HepG2 (cell line): ENCODE measurements at regions not wholly inside any gene's neighbourhood (a gene's known extent, or its start where the extent isn't known, plus 50 kb on each side); places are given as distances from the start of the nearest gene placed in this dataset.

Experiments used
- ATAC-seq: fragments of 200-7000 bp; cut with Tn5 transposase; 3 replicates; pipeline ENCODE4 v1.9.1; 2020; ENCODE audit warnings: mild to moderate bottlenecking, moderate library complexity
- BruUV-seq: library from RNA; stranded (reverse); fragments of 400-500 nt; replicated peaks from 2 replicates; lab custom pipeline; 2021; lab: Mats Ljungman, UMichigan
- CTCF ChIA-PET: fragments of 300-600 bp; formaldehyde crosslinking; extraction: SDS; loops from one replicate; lab custom pipeline; 2021; ENCODE audit warnings: low total read pairs, inconsistent platforms, low intra/inter-chr PET ratio; lab: Yijun Ruan, JAX
- POLR2A ChIA-PET: fragments of 350-600 bp; sonication (Branson Sonifier 250); formaldehyde crosslinking; loops from one replicate; lab custom pipeline; 2020; ENCODE audit warnings: antibody characterized with exemption, inconsistent platforms; lab: Yijun Ruan, JAX
- DNase-seq: peaks from one replicate; pipeline ENCODE4 v3.0.0-alpha.2; 2015; ENCODE audit warnings: low spot score
- FAIRE-seq: peaks from 3 replicates; lab custom pipeline; 2011; peaks lifted over from hg19 to GRCh38; lab: Jason Lieb, UNC
- H2AFZ ChIP-seq: one replicate; pipeline ENCODE4 v1.6.1; 2011; ENCODE audit warnings: low read length, inconsistent platforms
- H3K27ac ChIP-seq: fragments of 300-600 bp; 3 replicates; pipeline ENCODE4 v1.8.0; 2011; ENCODE audit warnings: mixed run types, mild to moderate bottlenecking, mixed read lengths, low read length, inconsistent platforms; ENCODE audit not compliant: insufficient read depth; ENCODE audit errors: extremely low read length
- H3K27me3 ChIP-seq, 2 experiments: fragments of 200-600 bp in 1 of 2; 2 replicates in 1 of 2; 3 replicates in 1 of 2; pipeline versions ENCODE4 v1.6.0 to v1.8.0; 2011; ENCODE audit warnings: low read length in 2 of 2, mild to moderate bottlenecking in 2 of 2, moderate library complexity in 2 of 2, inconsistent platforms in 1 of 2; ENCODE audit not compliant: insufficient read depth in 2 of 2, control insufficient read depth in 1 of 2
- H3K36me3 ChIP-seq, 2 experiments: fragments of 200-600 bp in 1 of 2; replicated peaks in 1 of 2; 2 replicates in 1 of 2; 3 replicates in 1 of 2; pipeline versions ENCODE4 v1.5.1 to v1.8.0; 2011; ENCODE audit warnings: low read length in 2 of 2, inconsistent platforms in 1 of 2; ENCODE audit not compliant: insufficient read depth in 2 of 2, control insufficient read depth in 1 of 2
- H3K4me1 ChIP-seq: 2 replicates; pipeline ENCODE4 v1.5.1; 2012; ENCODE audit warnings: low read length, inconsistent platforms; ENCODE audit not compliant: insufficient read depth
- H3K4me2 ChIP-seq: 2 replicates; pipeline ENCODE4 v1.6.0; 2011; ENCODE audit warnings: low read depth, low read length, inconsistent platforms
- H3K4me3 ChIP-seq, 3 experiments: fragments of 200-600 bp in 1 of 3; sonication (generic), shearing (Covaris generic) in 1 of 3; replicated peaks in 1 of 3; 2 replicates each; pipeline ENCODE4 v1.5.1; 2011 to 2016; ENCODE audit warnings: low read length in 3 of 3, inconsistent platforms in 2 of 3, low read depth in 2 of 3, mild to moderate bottlenecking in 2 of 3, control low read depth in 1 of 3, mixed read lengths in 1 of 3; ENCODE audit not compliant: insufficient read depth in 1 of 3
- H3K79me2 ChIP-seq: one replicate; pipeline ENCODE4 v1.6.1; 2011; ENCODE audit warnings: low read length, inconsistent platforms; ENCODE audit not compliant: insufficient read depth
- H3K9ac ChIP-seq: 2 replicates; pipeline ENCODE4 v1.6.0; 2011; ENCODE audit warnings: mild to moderate bottlenecking, low read depth, low read length, inconsistent platforms; ENCODE audit not compliant: insufficient read depth
- H3K9me3 ChIP-seq: 2 replicates; pipeline ENCODE4 v1.5.1; 2012; ENCODE audit warnings: mild to moderate bottlenecking, low read length
- H4K20me1 ChIP-seq: 2 replicates; pipeline ENCODE4 v1.6.0; 2011; ENCODE audit warnings: inconsistent platforms, mild to moderate bottlenecking, low read length, moderate library complexity; ENCODE audit not compliant: insufficient read depth
- CCAR2 ChIP-seq: fragments of 200-400 bp; formaldehyde crosslinking; optimal IDR thresholded peaks from 2 replicates; pipeline ENCODE3; 2018; ENCODE audit warnings: low read depth, mild to moderate bottlenecking, low read length, moderate library complexity
- GATAD1 ChIP-seq: IDR thresholded peaks from 2 replicates; pipeline ENCODE4 v1.6.1; 2016; ENCODE audit warnings: missing genetic modification reagents, missing compliant biosample characterization
- MBNL3 ChIP-seq: fragments of 250-450 bp; sonication (Bioruptor Pico); conservative IDR thresholded peaks from 2 replicates; pipeline ENCODE4 v1.8.0; 2022; ENCODE audit warnings: mild to moderate bottlenecking, inconsistent platforms
- PPARG ChIP-seq: conservative IDR thresholded peaks from 2 replicates; pipeline ENCODE4 v1.6.1; 2016; ENCODE audit warnings: missing biosample characterization, missing genetic modification reagents
- SETDB1 ChIP-seq: sonication (generic); formaldehyde crosslinking; IDR thresholded peaks from 2 replicates; pipeline ENCODE4 v1.5.1; 2020; ENCODE audit warnings: missing genetic modification reagents, mild to moderate bottlenecking, borderline replicate concordance
- ZBTB42 ChIP-seq: sonication (generic); formaldehyde crosslinking; IDR thresholded peaks from 2 replicates; pipeline ENCODE4 v1.5.0; 2020; ENCODE audit warnings: mild to moderate bottlenecking, missing genetic modification reagents
- ZFX ChIP-seq: sonication (generic); formaldehyde crosslinking; IDR thresholded peaks from 2 replicates; pipeline ENCODE4 v1.4.0; 2020; ENCODE audit warnings: mild to moderate bottlenecking, low read depth, missing genetic modification reagents, moderate library complexity
- ZNF282 ChIP-seq: fragments of 450-650 bp; IDR thresholded peaks from 2 replicates; pipeline ENCODE4 v1.6.1; 2018; ENCODE audit not compliant: partially characterized antibody
- ZNF367 ChIP-seq: sonication (generic); formaldehyde crosslinking; IDR thresholded peaks from 2 replicates; pipeline ENCODE4 v1.4.0; 2020; ENCODE audit warnings: missing genetic modification reagents, borderline replicate concordance
- WGBS: methylation state at CpG from one replicate; pipeline ENCODE4 v1.1.6; 2017; ENCODE audit warnings: low lambda C conversion rate; 5-methylcytosine and 5-hydroxymethylcytosine counted together
- in situ Hi-C: cut with HindIII; loops from 2 replicates; pipeline ENCODE4 v1.10.0; 2017; ENCODE audit warnings: low pct_unique_long_range_greater_than_20kb; ENCODE audit not compliant: extremely low pct_ligation_motif_present
- intact Hi-C: fragments of 100-400 bp; cut with micrococcal nuclease; formaldehyde crosslinking; loops from one replicate; pipeline ENCODE4 v1.10.0; 2022; ENCODE audit not compliant: unreplicated experiment
- TF ChIP-seq, protein P1 (sequence below): sonication (generic); formaldehyde crosslinking; IDR thresholded peaks from 2 replicates; pipeline ENCODE4 v1.4.0; 2020; ENCODE audit warnings: mild to moderate bottlenecking, missing genetic modification reagents
- TF ChIP-seq, protein P2 (sequence below): sonication (generic); formaldehyde crosslinking; IDR thresholded peaks from 2 replicates; pipeline ENCODE4 v1.4.0; 2020; ENCODE audit warnings: missing genetic modification reagents
- TF ChIP-seq, protein P3 (sequence below): sonication (generic); formaldehyde crosslinking; IDR thresholded peaks from 2 replicates; pipeline ENCODE4 v1.5.0; 2020; ENCODE audit warnings: mild to moderate bottlenecking, missing genetic modification reagents, borderline replicate concordance

- FAIRE-seq: no peak
- no TSS peak for BruUV-seq
- CTCF ChIA-PET: no interaction called here
- TF ChIP-seq, protein P1, sequence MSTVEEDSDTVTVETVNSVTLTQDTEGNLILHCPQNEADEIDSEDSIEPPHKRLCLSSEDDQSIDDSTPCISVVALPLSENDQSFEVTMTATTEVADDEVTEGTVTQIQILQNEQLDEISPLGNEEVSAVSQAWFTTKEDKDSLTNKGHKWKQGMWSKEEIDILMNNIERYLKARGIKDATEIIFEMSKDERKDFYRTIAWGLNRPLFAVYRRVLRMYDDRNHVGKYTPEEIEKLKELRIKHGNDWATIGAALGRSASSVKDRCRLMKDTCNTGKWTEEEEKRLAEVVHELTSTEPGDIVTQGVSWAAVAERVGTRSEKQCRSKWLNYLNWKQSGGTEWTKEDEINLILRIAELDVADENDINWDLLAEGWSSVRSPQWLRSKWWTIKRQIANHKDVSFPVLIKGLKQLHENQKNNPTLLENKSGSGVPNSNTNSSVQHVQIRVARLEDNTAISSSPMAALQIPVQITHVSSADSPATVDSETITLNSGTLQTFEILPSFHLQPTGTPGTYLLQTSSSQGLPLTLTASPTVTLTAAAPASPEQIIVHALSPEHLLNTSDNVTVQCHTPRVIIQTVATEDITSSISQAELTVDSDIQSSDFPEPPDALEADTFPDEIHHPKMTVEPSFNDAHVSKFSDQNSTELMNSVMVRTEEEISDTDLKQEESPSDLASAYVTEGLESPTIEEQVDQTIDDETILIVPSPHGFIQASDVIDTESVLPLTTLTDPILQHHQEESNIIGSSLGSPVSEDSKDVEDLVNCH (CRISPR knock-in tag): no peak
- TF ChIP-seq ZFX (CRISPR knock-in tag) (no peak), ZNF282 (no peak), SETDB1 (CRISPR knock-in tag) (no peak), ZNF367 (CRISPR knock-in tag) (no peak), CCAR2 (no peak), ZBTB42 (no peak), MBNL3 (CRISPR knock-in tag) (no peak), PPARG (CRISPR knock-in tag) (no peak), GATAD1 (CRISPR knock-in tag) (no peak)
- TF ChIP-seq, protein P2, sequence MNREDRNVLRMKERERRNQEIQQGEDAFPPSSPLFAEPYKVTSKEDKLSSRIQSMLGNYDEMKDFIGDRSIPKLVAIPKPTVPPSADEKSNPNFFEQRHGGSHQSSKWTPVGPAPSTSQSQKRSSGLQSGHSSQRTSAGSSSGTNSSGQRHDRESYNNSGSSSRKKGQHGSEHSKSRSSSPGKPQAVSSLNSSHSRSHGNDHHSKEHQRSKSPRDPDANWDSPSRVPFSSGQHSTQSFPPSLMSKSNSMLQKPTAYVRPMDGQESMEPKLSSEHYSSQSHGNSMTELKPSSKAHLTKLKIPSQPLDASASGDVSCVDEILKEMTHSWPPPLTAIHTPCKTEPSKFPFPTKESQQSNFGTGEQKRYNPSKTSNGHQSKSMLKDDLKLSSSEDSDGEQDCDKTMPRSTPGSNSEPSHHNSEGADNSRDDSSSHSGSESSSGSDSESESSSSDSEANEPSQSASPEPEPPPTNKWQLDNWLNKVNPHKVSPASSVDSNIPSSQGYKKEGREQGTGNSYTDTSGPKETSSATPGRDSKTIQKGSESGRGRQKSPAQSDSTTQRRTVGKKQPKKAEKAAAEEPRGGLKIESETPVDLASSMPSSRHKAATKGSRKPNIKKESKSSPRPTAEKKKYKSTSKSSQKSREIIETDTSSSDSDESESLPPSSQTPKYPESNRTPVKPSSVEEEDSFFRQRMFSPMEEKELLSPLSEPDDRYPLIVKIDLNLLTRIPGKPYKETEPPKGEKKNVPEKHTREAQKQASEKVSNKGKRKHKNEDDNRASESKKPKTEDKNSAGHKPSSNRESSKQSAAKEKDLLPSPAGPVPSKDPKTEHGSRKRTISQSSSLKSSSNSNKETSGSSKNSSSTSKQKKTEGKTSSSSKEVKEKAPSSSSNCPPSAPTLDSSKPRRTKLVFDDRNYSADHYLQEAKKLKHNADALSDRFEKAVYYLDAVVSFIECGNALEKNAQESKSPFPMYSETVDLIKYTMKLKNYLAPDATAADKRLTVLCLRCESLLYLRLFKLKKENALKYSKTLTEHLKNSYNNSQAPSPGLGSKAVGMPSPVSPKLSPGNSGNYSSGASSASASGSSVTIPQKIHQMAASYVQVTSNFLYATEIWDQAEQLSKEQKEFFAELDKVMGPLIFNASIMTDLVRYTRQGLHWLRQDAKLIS: no peak
- TF ChIP-seq, protein P3, sequence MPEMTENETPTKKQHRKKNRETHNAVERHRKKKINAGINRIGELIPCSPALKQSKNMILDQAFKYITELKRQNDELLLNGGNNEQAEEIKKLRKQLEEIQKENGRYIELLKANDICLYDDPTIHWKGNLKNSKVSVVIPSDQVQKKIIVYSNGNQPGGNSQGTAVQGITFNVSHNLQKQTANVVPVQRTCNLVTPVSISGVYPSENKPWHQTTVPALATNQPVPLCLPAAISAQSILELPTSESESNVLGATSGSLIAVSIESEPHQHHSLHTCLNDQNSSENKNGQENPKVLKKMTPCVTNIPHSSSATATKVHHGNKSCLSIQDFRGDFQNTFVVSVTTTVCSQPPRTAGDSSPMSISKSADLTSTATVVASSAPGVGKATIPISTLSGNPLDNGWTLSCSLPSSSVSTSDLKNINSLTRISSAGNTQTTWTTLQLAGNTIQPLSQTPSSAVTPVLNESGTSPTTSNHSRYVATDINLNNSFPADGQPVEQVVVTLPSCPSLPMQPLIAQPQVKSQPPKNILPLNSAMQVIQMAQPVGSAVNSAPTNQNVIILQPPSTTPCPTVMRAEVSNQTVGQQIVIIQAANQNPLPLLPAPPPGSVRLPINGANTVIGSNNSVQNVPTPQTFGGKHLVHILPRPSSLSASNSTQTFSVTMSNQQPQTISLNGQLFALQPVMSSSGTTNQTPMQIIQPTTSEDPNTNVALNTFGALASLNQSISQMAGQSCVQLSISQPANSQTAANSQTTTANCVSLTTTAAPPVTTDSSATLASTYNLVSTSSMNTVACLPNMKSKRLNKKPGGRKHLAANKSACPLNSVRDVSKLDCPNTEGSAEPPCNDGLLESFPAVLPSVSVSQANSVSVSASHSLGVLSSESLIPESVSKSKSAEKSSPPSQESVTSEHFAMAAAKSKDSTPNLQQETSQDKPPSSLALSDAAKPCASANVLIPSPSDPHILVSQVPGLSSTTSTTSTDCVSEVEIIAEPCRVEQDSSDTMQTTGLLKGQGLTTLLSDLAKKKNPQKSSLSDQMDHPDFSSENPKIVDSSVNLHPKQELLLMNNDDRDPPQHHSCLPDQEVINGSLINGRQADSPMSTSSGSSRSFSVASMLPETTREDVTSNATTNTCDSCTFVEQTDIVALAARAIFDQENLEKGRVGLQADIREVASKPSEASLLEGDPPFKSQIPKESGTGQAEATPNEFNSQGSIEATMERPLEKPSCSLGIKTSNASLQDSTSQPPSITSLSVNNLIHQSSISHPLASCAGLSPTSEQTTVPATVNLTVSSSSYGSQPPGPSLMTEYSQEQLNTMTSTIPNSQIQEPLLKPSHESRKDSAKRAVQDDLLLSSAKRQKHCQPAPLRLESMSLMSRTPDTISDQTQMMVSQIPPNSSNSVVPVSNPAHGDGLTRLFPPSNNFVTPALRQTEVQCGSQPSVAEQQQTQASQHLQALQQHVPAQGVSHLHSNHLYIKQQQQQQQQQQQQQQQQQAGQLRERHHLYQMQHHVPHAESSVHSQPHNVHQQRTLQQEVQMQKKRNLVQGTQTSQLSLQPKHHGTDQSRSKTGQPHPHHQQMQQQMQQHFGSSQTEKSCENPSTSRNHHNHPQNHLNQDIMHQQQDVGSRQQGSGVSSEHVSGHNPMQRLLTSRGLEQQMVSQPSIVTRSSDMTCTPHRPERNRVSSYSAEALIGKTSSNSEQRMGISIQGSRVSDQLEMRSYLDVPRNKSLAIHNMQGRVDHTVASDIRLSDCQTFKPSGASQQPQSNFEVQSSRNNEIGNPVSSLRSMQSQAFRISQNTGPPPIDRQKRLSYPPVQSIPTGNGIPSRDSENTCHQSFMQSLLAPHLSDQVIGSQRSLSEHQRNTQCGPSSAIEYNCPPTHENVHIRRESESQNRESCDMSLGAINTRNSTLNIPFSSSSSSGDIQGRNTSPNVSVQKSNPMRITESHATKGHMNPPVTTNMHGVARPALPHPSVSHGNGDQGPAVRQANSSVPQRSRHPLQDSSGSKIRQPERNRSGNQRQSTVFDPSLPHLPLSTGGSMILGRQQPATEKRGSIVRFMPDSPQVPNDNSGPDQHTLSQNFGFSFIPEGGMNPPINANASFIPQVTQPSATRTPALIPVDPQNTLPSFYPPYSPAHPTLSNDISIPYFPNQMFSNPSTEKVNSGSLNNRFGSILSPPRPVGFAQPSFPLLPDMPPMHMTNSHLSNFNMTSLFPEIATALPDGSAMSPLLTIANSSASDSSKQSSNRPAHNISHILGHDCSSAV (CRISPR knock-in tag): no peak
Measured at GRCh38 chr3:174639406-174639805, 219.7 kb upstream of the NAALADL2 start.

More at GRCh38 chr3:174639406-174639805, 219.7 kb upstream of the NAALADL2 start:
- POLR2A ChIA-PET: no interaction called here
- DNase-seq (no peak), ATAC-seq (no peak)
- intact Hi-C loops: no loop called here
- no peak overlapping the region for H2AFZ ChIP-seq
- no peaks in the 10 kb centered on the region for H3K79me2 ChIP-seq
- H3K9me3 ChIP-seq: no peaks in the 10 kb centered on the region
- no peaks in the 10 kb centered on the region for H3K27me3 ChIP-seq
- WGBS: 55% methylated on average over 3 of the region's 4 CpGs
- H3K36me3 ChIP-seq: no peaks in the 10 kb centered on the region
- no peaks in the 10 kb centered on the region for H4K20me1 ChIP-seq
- in situ Hi-C loops: no loop called here
- no peak overlapping the region for H3K4me3 ChIP-seq
- no peak overlapping the region for H3K9ac ChIP-seq
- H3K27ac ChIP-seq: no peak overlapping the region
- H3K4me2 ChIP-seq: no peak overlapping the region
- H3K4me1 ChIP-seq: no peaks in the 10 kb centered on the region
